H1 (cell line): ENCODE measurements at regions not wholly inside any gene's neighbourhood (a gene's known extent, or its start where the extent isn't known, plus 50 kb on each side); places are given as distances from the start of the nearest gene placed in this dataset.

Experiments
- CTCF ChIA-PET: fragments of 300-600 bp; sonication (Branson Sonifier 250); formaldehyde crosslinking; loops from one replicate; lab custom pipeline; 2021; ENCODE audit not compliant: partially characterized antibody; lab: Charles Lee
- POLR2A ChIA-PET: fragments of 300-600 bp; sonication (Branson Sonifier 250); formaldehyde crosslinking; loops from one replicate; lab custom pipeline; 2021; ENCODE audit warnings: inconsistent platforms; ENCODE audit not compliant: partially characterized antibody; lab: Charles Lee
- DNase-seq, 2 experiments: peaks; one replicate each; pipeline versions ENCODE4 v3.0.0 to v3.0.0-alpha.2; 2010 to 2022; ENCODE audit warnings: low spot score in 2 of 2, low read depth in 1 of 2, mixed read lengths in 1 of 2
- FAIRE-seq: peaks from 2 replicates; lab custom pipeline; 2011; peaks lifted over from hg19 to GRCh38; lab: Jason Lieb, UNC
- H2AFZ ChIP-seq: 2 replicates; pipeline ENCODE4 v1.8.1; 2012; ENCODE audit warnings: low read length, inconsistent platforms
- H2AK5ac ChIP-seq: 2 replicates; pipeline ENCODE4 v1.6.1; 2013; ENCODE audit warnings: low read depth, low read length
- H2BK120ac ChIP-seq: replicated peaks from 2 replicates; pipeline ENCODE3; 2013; ENCODE audit warnings: low read depth, low read length, inconsistent platforms
- H2BK12ac ChIP-seq: 2 replicates; pipeline ENCODE4 v1.6.1; 2013; ENCODE audit warnings: low read depth, low read length
- H2BK15ac ChIP-seq: 2 replicates; pipeline ENCODE4 v1.6.1; 2013; ENCODE audit warnings: low read length
- H2BK20ac ChIP-seq: 2 replicates; pipeline ENCODE4 v1.6.1; 2013; ENCODE audit warnings: low read length
- H2BK5ac ChIP-seq: 2 replicates; pipeline ENCODE4 v1.6.1; 2013; ENCODE audit warnings: low read depth, low read length
- H3K14ac ChIP-seq: 2 replicates; pipeline ENCODE4 v1.6.1; 2013; ENCODE audit warnings: inconsistent platforms; ENCODE audit not compliant: insufficient read length
- H3K18ac ChIP-seq: 2 replicates; pipeline ENCODE4 v1.6.1; 2013; ENCODE audit warnings: low read length; ENCODE audit errors: extremely low read depth
- H3K23ac ChIP-seq: 2 replicates; pipeline ENCODE4 v1.6.1; 2013; ENCODE audit warnings: inconsistent platforms; ENCODE audit not compliant: insufficient read length
- H3K23me2 ChIP-seq: 2 replicates; pipeline ENCODE4 v1.6.1; 2013; ENCODE audit warnings: low read depth, low read length
- H3K27ac ChIP-seq: 2 replicates; pipeline ENCODE4 v1.6.1; 2011; ENCODE audit warnings: low read depth, low read length, inconsistent platforms
- H3K27me3 ChIP-seq, 4 experiments: replicated peaks in 1 of 4; 1 replicate in 1 of 4; 2 replicates in 3 of 4; pipeline versions ENCODE4 v1.6.1 to v1.8.1; 2011 to 2013; ENCODE audit warnings: low read length in 3 of 4, mild to moderate bottlenecking in 3 of 4, inconsistent platforms in 2 of 4, mixed read lengths in 2 of 4, moderate library complexity in 1 of 4; ENCODE audit not compliant: control insufficient read depth in 3 of 4, insufficient read depth in 3 of 4; ENCODE audit errors: extremely low read depth in 1 of 4
- H3K36me3 ChIP-seq, 4 experiments: 2 replicates each; pipeline versions ENCODE4 v1.6.1 to v1.8.1; 2011 to 2013; ENCODE audit warnings: mild to moderate bottlenecking in 4 of 4, low read length in 3 of 4, moderate library complexity in 2 of 4, control low read depth in 1 of 4, inconsistent platforms in 1 of 4; ENCODE audit not compliant: insufficient read depth in 4 of 4, control insufficient read depth in 2 of 4
- H3K4ac ChIP-seq: replicated peaks from 2 replicates; pipeline ENCODE3; 2013; ENCODE audit warnings: low read length, low read depth, mixed read lengths, inconsistent platforms; ENCODE audit not compliant: insufficient read length
- H3K4me1 ChIP-seq, 4 experiments: replicated peaks in 1 of 4; 1 replicate in 1 of 4; 2 replicates in 3 of 4; pipeline versions ENCODE4 v1.6.1 to v1.8.1; 2011 to 2013; ENCODE audit warnings: low read length in 3 of 4, inconsistent platforms in 2 of 4, mixed read lengths in 1 of 4; ENCODE audit not compliant: insufficient read depth in 4 of 4, control insufficient read depth in 3 of 4
- H3K4me2 ChIP-seq, 2 experiments: 2 replicates each; pipeline versions ENCODE4 v1.6.1 to v1.8.1; 2011 to 2013; ENCODE audit warnings: low read depth in 2 of 2, low read length in 2 of 2, control low read depth in 1 of 2, inconsistent platforms in 1 of 2, mild to moderate bottlenecking in 1 of 2; ENCODE audit not compliant: insufficient read depth in 1 of 2
- H3K4me3 ChIP-seq, 4 experiments: fragments of 200-600, 300-600 bp in 1 of 4; sonication (generic), shearing (Covaris generic), sonication (Bioruptor Twin) in 1 of 4; 2 replicates each; pipeline versions ENCODE4 v1.5.1 to v1.8.1; 2011 to 2016; ENCODE audit warnings: low read length in 4 of 4, low read depth in 3 of 4, control low read depth in 2 of 4, inconsistent platforms in 2 of 4, mild to moderate bottlenecking in 2 of 4, mixed read lengths in 1 of 4, moderate library complexity in 1 of 4; ENCODE audit not compliant: insufficient read depth in 2 of 4; ENCODE audit errors: extremely low read depth in 1 of 4
- H3K56ac ChIP-seq: replicated peaks from 2 replicates; pipeline ENCODE3; 2013; ENCODE audit warnings: low read depth, mild to moderate bottlenecking, mixed read lengths, low read length, inconsistent platforms; ENCODE audit not compliant: insufficient read length
- H3K79me1 ChIP-seq: 2 replicates; pipeline ENCODE4 v1.6.1; 2013; ENCODE audit warnings: low read depth, low read length, control low read depth
- H3K79me2 ChIP-seq, 2 experiments: 2 replicates each; pipeline versions ENCODE4 v1.6.1 to v1.8.1; 2012 to 2013; ENCODE audit warnings: low read length in 2 of 2, mild to moderate bottlenecking in 2 of 2, inconsistent platforms in 1 of 2; ENCODE audit not compliant: insufficient read depth in 2 of 2, control insufficient read depth in 1 of 2
- H3K9ac ChIP-seq, 4 experiments: replicated peaks in 1 of 4; 1 replicate in 1 of 4; 2 replicates in 3 of 4; pipeline versions ENCODE4 v1.6.1 to v1.8.1; 2011 to 2013; ENCODE audit warnings: low read depth in 3 of 4, low read length in 3 of 4, control low read depth in 2 of 4, mild to moderate bottlenecking in 2 of 4, moderate library complexity in 2 of 4, inconsistent platforms in 1 of 4; ENCODE audit errors: extremely low read depth in 1 of 4
- H3K9me3 ChIP-seq, 2 experiments: 2 replicates each; pipeline versions ENCODE4 v1.6.1 to v1.8.1; 2012 to 2013; ENCODE audit warnings: mild to moderate bottlenecking in 2 of 2, moderate library complexity in 2 of 2, control low read depth in 1 of 2, inconsistent platforms in 1 of 2, low read depth in 1 of 2, low read length in 1 of 2, mixed read lengths in 1 of 2; ENCODE audit not compliant: insufficient read depth in 2 of 2
- H4K20me1 ChIP-seq, 2 experiments: replicated peaks in 1 of 2; 2 replicates each; pipeline versions ENCODE3 to v1.8.1; 2011 to 2013; ENCODE audit warnings: inconsistent platforms in 2 of 2, low read length in 2 of 2, mild to moderate bottlenecking in 1 of 2; ENCODE audit not compliant: insufficient read depth in 2 of 2, control insufficient read depth in 1 of 2
- H4K5ac ChIP-seq: 2 replicates; pipeline ENCODE4 v1.6.1; 2013; ENCODE audit warnings: low read length, low read depth, mixed read lengths, inconsistent platforms; ENCODE audit not compliant: insufficient read length
- H4K8ac ChIP-seq: 2 replicates; pipeline ENCODE4 v1.8.0; 2013; ENCODE audit warnings: mild to moderate bottlenecking, moderate library complexity, low read length, inconsistent platforms; ENCODE audit not compliant: insufficient read depth; ENCODE audit errors: extremely low read depth
- H4K91ac ChIP-seq: replicated peaks from 2 replicates; pipeline ENCODE3; 2013; ENCODE audit warnings: low read length, mixed read lengths, inconsistent platforms; ENCODE audit not compliant: insufficient read length
- BRCA1 ChIP-seq: IDR thresholded peaks from 2 replicates; pipeline ENCODE4 v1.6.1; 2012; ENCODE audit warnings: low read depth, low read length, improper control_type of control experiment
- CHD2 ChIP-seq: IDR thresholded peaks from 2 replicates; pipeline ENCODE4 v1.6.1; 2012; ENCODE audit warnings: low read length, improper control_type of control experiment
- CREB1 ChIP-seq: IDR thresholded peaks from 2 replicates; pipeline ENCODE4 v1.6.1; 2012; ENCODE audit warnings: inconsistent platforms
- EP300 ChIP-seq, 2 experiments: IDR thresholded peaks; 1 replicate in 1 of 2; 2 replicates in 1 of 2; pipeline ENCODE4 v1.6.1; 2011 to 2012; ENCODE audit warnings: low read depth in 2 of 2, low read length in 2 of 2, mild to moderate bottlenecking in 2 of 2, borderline replicate concordance in 1 of 2, inconsistent platforms in 1 of 2, moderate library complexity in 1 of 2
- HDAC6 ChIP-seq: IDR thresholded peaks from one replicate; pipeline ENCODE4 v1.7.1; 2012; ENCODE audit warnings: low read depth, mild to moderate bottlenecking, inconsistent platforms, low read length, moderate library complexity
- KDM4A ChIP-seq: IDR thresholded peaks from one replicate; pipeline ENCODE4 v1.7.1; 2012; ENCODE audit warnings: low read depth, mild to moderate bottlenecking, moderate library complexity, low read length, inconsistent platforms; ENCODE audit not compliant: severe bottlenecking
- NANOG ChIP-seq: IDR thresholded peaks from 2 replicates; pipeline ENCODE4 v1.6.1; 2011; ENCODE audit warnings: low read length, low read depth, mild to moderate bottlenecking, inconsistent platforms; ENCODE audit not compliant: insufficient read depth, poor library complexity, severe bottlenecking
- POU5F1 ChIP-seq: IDR thresholded peaks from 2 replicates; pipeline ENCODE4 v1.6.1; 2011; ENCODE audit warnings: low read depth, mild to moderate bottlenecking, low read length, moderate library complexity
- RBBP5 ChIP-seq: IDR thresholded peaks from 2 replicates; pipeline ENCODE4 v1.7.1; 2012; ENCODE audit warnings: low read depth, mild to moderate bottlenecking, inconsistent platforms, low read length, moderate library complexity, borderline replicate concordance
- RFX5 ChIP-seq: IDR thresholded peaks from 2 replicates; pipeline ENCODE4 v1.6.1; 2011; ENCODE audit warnings: low read depth, low read length, improper control_type of control experiment, borderline replicate concordance
- RXRA ChIP-seq: IDR thresholded peaks from 2 replicates; pipeline ENCODE4 v1.6.1; 2011; ENCODE audit warnings: low read depth, mild to moderate bottlenecking, low read length, moderate library complexity; ENCODE audit not compliant: insufficient read depth
- SIX5 ChIP-seq: IDR thresholded peaks from 2 replicates; pipeline ENCODE4 v1.6.1; 2011; ENCODE audit warnings: mild to moderate bottlenecking, low read depth, low read length
- SP1 ChIP-seq: IDR thresholded peaks from 2 replicates; pipeline ENCODE4 v1.6.1; 2011; ENCODE audit warnings: low read depth, low read length
- SP2 ChIP-seq: IDR thresholded peaks from 2 replicates; pipeline ENCODE4 v1.6.1; 2012; ENCODE audit warnings: mild to moderate bottlenecking, low read length, inconsistent platforms
- SP4 ChIP-seq: IDR thresholded peaks from 2 replicates; pipeline ENCODE4 v1.6.1; 2012; ENCODE audit warnings: low read length, inconsistent platforms
- SRF ChIP-seq: IDR thresholded peaks from 2 replicates; pipeline ENCODE4 v1.6.1; 2011; ENCODE audit warnings: mild to moderate bottlenecking, low read depth, low read length, moderate library complexity
- YY1 ChIP-seq: IDR thresholded peaks from 2 replicates; pipeline ENCODE4 v1.6.1; 2011; ENCODE audit warnings: low read depth, mild to moderate bottlenecking, low read length
- WGBS, 2 experiments: shearing (Covaris generic) in 1 of 2; methylation state at CpG; one replicate each; pipeline versions ENCODE4 v1.1.6 to v1.1.7; 2013 to 2015; ENCODE audit warnings: low lambda C conversion rate in 2 of 2, mixed read lengths in 2 of 2, inconsistent platforms in 1 of 2, low coverage in 1 of 2, missing lambda C conversion rate in 1 of 2; ENCODE audit not compliant: insufficient replicate concordance in 2 of 2, insufficient coverage in 1 of 2, insufficient read length in 1 of 2; ENCODE audit errors: extremely low coverage in 1 of 2, missing lambda C conversion rate in 1 of 2; 5-methylcytosine and 5-hydroxymethylcytosine counted together

- Histone ChIP-seq H4K5ac (no peak overlapping the region), H2BK15ac (no peak overlapping the region), H4K20me1 (no peaks in the 10 kb centered on the region), H2BK20ac (no peak overlapping the region), H3K27me3 (no peaks in the 10 kb centered on the region), H3K79me2 (no peaks in the 10 kb centered on the region), H3K4me3 (no peak overlapping the region), H3K79me1 (no peaks in the 10 kb centered on the region), H4K8ac (no peak overlapping the region), H3K23ac (no peak overlapping the region), H3K36me3 (no peaks in the 10 kb centered on the region), H3K23me2 (no peaks in the 10 kb centered on the region), H2AK5ac (no peak overlapping the region), H3K27ac (no peak overlapping the region), H3K56ac (no peak overlapping the region), H3K18ac (no peak overlapping the region), H3K14ac (no peak overlapping the region), H2BK12ac (no peak overlapping the region), H4K91ac (no peak overlapping the region), H3K4me2 (no peak overlapping the region), H3K4ac (no peak overlapping the region), H3K4me1 (peaks cover 2 to 14% (median 5%) of the 10 kb centered on the region in 4 experiments; a peak in 6 of 7 replicates), H3K9ac (no peak overlapping the region), H2AFZ (no peak overlapping the region), H2BK120ac (no peak overlapping the region), H3K9me3 (no peaks in the 10 kb centered on the region), H2BK5ac (no peak overlapping the region)
- WGBS, 2 experiments: 82% methylated on average over 2 of the region's 2 CpGs; no CpG with 5 or more reads in 1 of the 2 experiments
- ChIA-PET CTCF (interaction anchor here (1.0 kb wide), 1 partner anchor 190 kb away, joined by 3 read pairs; no protein-coding TSS in a partner anchor), POLR2A (no interaction called here)
- DNase-seq (no peak), FAIRE-seq (no peak)
- no peak for TF ChIP-seq RBBP5
- no peak for TF ChIP-seq SRF
- no peak for TF ChIP-seq SP4
- TF ChIP-seq RFX5: no peak
- no peak for TF ChIP-seq NANOG
- no peak for TF ChIP-seq SP2
- TF ChIP-seq EP300 (IDR thresholded peaks at IDR 0.05; ENCODE audit: borderline replicate concordance in 1 of 2, low read depth in 2 of 2, low read length in 2 of 2): no peak
- no peak for TF ChIP-seq RXRA
- TF ChIP-seq SIX5: no peak
- no peak for TF ChIP-seq POU5F1
- TF ChIP-seq YY1: no peak
- TF ChIP-seq SP1: no peak
- TF ChIP-seq HDAC6: no peak
- no peak for TF ChIP-seq KDM4A
- no peak for TF ChIP-seq BRCA1
- no peak for TF ChIP-seq CREB1
- no peak for TF ChIP-seq CHD2
These were observed 190.3 kb upstream of the SEMA6A start for GRCh38 chr5:116764941-116765340.
